HCT116 (cell line): ENCODE measurements at regions not wholly inside any gene's neighbourhood (a gene's known extent, or its start where the extent isn't known, plus 50 kb on each side); places are given as distances from the start of the nearest gene placed in this dataset.

Source experiments
- ATF3 ChIP-seq: IDR thresholded peaks from 2 replicates; pipeline ENCODE4 v1.6.1; 2012
- CTCF ChIP-seq, 3 experiments: fragments of 200-600 bp in 1 of 3; sonication (generic) in 1 of 3; IDR thresholded peaks in 2 of 3; conservative IDR thresholded peaks in 1 of 3; 2 replicates each; pipeline ENCODE4 v1.5.1; 2012 to 2017; ENCODE audit warnings: low read depth in 2 of 3, low read length in 2 of 3, antibody characterized with exemption in 1 of 3, borderline replicate concordance in 1 of 3, control low read depth in 1 of 3, mild to moderate bottlenecking in 1 of 3, mixed read lengths in 1 of 3, mixed run types in 1 of 3, moderate library complexity in 1 of 3; ENCODE audit not compliant: insufficient read depth in 1 of 3
- EZH2 ChIP-seq: fragments of 200-600 bp; sonication (generic); IDR thresholded peaks from 2 replicates; pipeline ENCODE4 v1.6.1; 2017; ENCODE audit warnings: antibody characterized with exemption, mixed run types
- RAD21 ChIP-seq: IDR thresholded peaks from 2 replicates; pipeline ENCODE4 v1.6.1; 2012; ENCODE audit warnings: low read depth, mild to moderate bottlenecking
- YY1 ChIP-seq: IDR thresholded peaks from 2 replicates; pipeline ENCODE4 v1.6.1; 2011; ENCODE audit warnings: low read length, low read depth, moderate library complexity, mild to moderate bottlenecking; ENCODE audit not compliant: insufficient replicate concordance; ENCODE audit errors: extremely low read depth

GRCh38 chr17:69713815-69714214 lies 299.3 kb downstream of the MAP2K6 start:
- no peak for TF ChIP-seq CTCF (IDR thresholded peaks at IDR 0.05 in 2 of 3, conservative IDR thresholded peaks at IDR 0.05 in 1 of 3; ENCODE audit: borderline replicate concordance in 1 of 3, insufficient read depth in 1 of 3, low read depth in 2 of 3, low read length in 2 of 3)
- no peak for TF ChIP-seq YY1
- TF ChIP-seq EZH2: no peak
- TF ChIP-seq RAD21: no peak
- TF ChIP-seq ATF3: no peak
